ENCODE measurements at regions not wholly inside any gene's neighbourhood (a gene's known extent, or its start where the extent isn't known, plus 50 kb on each side); places are given as distances from the start of the nearest gene placed in this dataset.

GRCh38 chr22:49620003-49620556, 207.6 kb downstream of the BRD1 start (continued):
- TF ChIP-seq ZNF124 (CRISPR knock-in tag; IDR thresholded peaks at IDR 0.05) (no peak), FOXK2 (IDR thresholded peaks at IDR 0.05) (no peak), MED8 (CRISPR knock-in tag; IDR thresholded peaks at IDR 0.05; ENCODE audit: insufficient replicate concordance) (no peak), ZBTB14 (CRISPR knock-in tag; IDR thresholded peaks at IDR 0.05) (no peak), ZMYM4 (CRISPR knock-in tag; IDR thresholded peaks at IDR 0.05) (no peak)

GRCh38 chr22:49619301-49619700, 208.4 kb downstream of the BRD1 start:
- ChIA-PET CTCF (ENCODE audit: low intra/inter-chr PET ratio, low total read pairs) (no interaction called here), POLR2A (no interaction called here)
- peaks cover 3% of the 10 kb centered on the region; the same call in 1 of the 2 replicates for H4K20me1 ChIP-seq (ENCODE audit: insufficient read depth, low read length)
- no peaks in the 10 kb centered on the region for H3K9me3 ChIP-seq (ENCODE audit: low read length)
- H3K4me1 ChIP-seq (ENCODE audit: insufficient read depth, low read length) = no peaks in the 10 kb centered on the region
- in situ Hi-C loops (cut with HindIII; ENCODE audit: extremely low pct_ligation_motif_present, low pct_unique_long_range_greater_than_20kb) (no loop called here), intact Hi-C loops (cut with micrococcal nuclease; ENCODE audit: unreplicated experiment) (no loop called here)
- WGBS (ENCODE audit: low lambda C conversion rate) = 14% methylated on average over 5 of the region's 13 CpGs
- ATAC-seq (no peak), DNase-seq (ENCODE audit: low spot score) (no peak), FAIRE-seq (no peak)
- H3K27me3 ChIP-seq (ENCODE audit: control insufficient read depth in 1 of 2, insufficient read depth in 2 of 2, low read length in 2 of 2) = peaks cover 20 to 77% of the 10 kb centered on the region in 2 experiments
- no peak overlapping the region for H3K4me2 ChIP-seq (ENCODE audit: low read depth, low read length)
- H3K4me3 ChIP-seq (replicated peaks in 1 of 3; ENCODE audit: insufficient read depth in 1 of 3, low read depth in 2 of 3, low read length in 3 of 3) = no peak overlapping the region
- no peaks in the 10 kb centered on the region for H3K36me3 ChIP-seq (replicated peaks in 1 of 2; ENCODE audit: control insufficient read depth in 1 of 2, insufficient read depth in 2 of 2, low read length in 2 of 2)
- BruUV-seq (replicated peaks) = no TSS peak
- no peaks in the 10 kb centered on the region for H3K79me2 ChIP-seq (ENCODE audit: insufficient read depth, low read length)
- H2AFZ ChIP-seq (ENCODE audit: low read length) = no peak overlapping the region
- H3K27ac ChIP-seq (ENCODE audit: extremely low read length, insufficient read depth, low read length) = no peak overlapping the region
- no peak overlapping the region for H3K9ac ChIP-seq (ENCODE audit: insufficient read depth, low read depth, low read length)
- TF ChIP-seq HBP1 (CRISPR knock-in tag; IDR thresholded peaks at IDR 0.05; ENCODE audit: low read depth) (no peak), ZNF780A (CRISPR knock-in tag; IDR thresholded peaks at IDR 0.05) (no peak), THAP7 (CRISPR knock-in tag; IDR thresholded peaks at IDR 0.05) (no peak), UBTF (CRISPR knock-in tag; IDR thresholded peaks at IDR 0.05) (no peak), PLRG1 (conservative IDR thresholded peaks at IDR 0.05) (no peak)

All from HepG2 (cell line).